Endodermal cell (in vitro differentiated cells): ENCODE measurements at regions not wholly inside any gene's neighbourhood (a gene's known extent, or its start where the extent isn't known, plus 50 kb on each side); places are given as distances from the start of the nearest gene placed in this dataset.
"Not testable (repeated sequence)": the region's sequence is repeated elsewhere in the genome, so short reads cannot be mapped to it uniquely, and the experiment has no call there.

Experiments used
- DNase-seq: peaks from one replicate; pipeline ENCODE4 v3.0.0-alpha.2; 2017
- H3K27ac ChIP-seq: 2 replicates; pipeline ENCODE4 v1.5.1; 2013; ENCODE audit warnings: mild to moderate bottlenecking, low read depth, low read length, moderate library complexity
- H3K27me3 ChIP-seq: 2 replicates; pipeline ENCODE4 v1.6.1; 2013; ENCODE audit warnings: mild to moderate bottlenecking, low read length, moderate library complexity; ENCODE audit not compliant: insufficient read depth, control insufficient read depth, poor library complexity, severe bottlenecking
- H3K36me3 ChIP-seq: 2 replicates; pipeline ENCODE4 v1.7.0; 2013; ENCODE audit warnings: mild to moderate bottlenecking, low read length, moderate library complexity; ENCODE audit not compliant: control insufficient read depth, insufficient read depth
- H3K4me1 ChIP-seq: one replicate; pipeline ENCODE4 v1.7.0; 2013; ENCODE audit warnings: low read length; ENCODE audit not compliant: control insufficient read depth, insufficient read depth
- H3K4me3 ChIP-seq: 2 replicates; pipeline ENCODE4 v1.5.1; 2013; ENCODE audit warnings: mild to moderate bottlenecking, low read length, moderate library complexity
- H3K9ac ChIP-seq: 2 replicates; pipeline ENCODE4 v1.6.1; 2013; ENCODE audit warnings: mild to moderate bottlenecking, low read length, moderate library complexity; ENCODE audit not compliant: poor library complexity, severe bottlenecking; ENCODE audit errors: extremely low read depth
- H3K9me3 ChIP-seq: 2 replicates; pipeline ENCODE4 v1.6.1; 2013; ENCODE audit warnings: mild to moderate bottlenecking, low read length, moderate library complexity; ENCODE audit not compliant: control insufficient read depth
- H3K27ac Mint-ChIP-seq: 2 replicates; pipeline ENCODE4 v1.8.0; 2020; ENCODE audit warnings: mixed read lengths
- H3K27me3 Mint-ChIP-seq: 2 replicates; pipeline ENCODE4 v1.8.0; 2021; ENCODE audit warnings: mild to moderate bottlenecking, mixed read lengths; ENCODE audit not compliant: insufficient read depth
- H3K36me3 Mint-ChIP-seq: 2 replicates; pipeline ENCODE4 v1.8.0; 2020; ENCODE audit warnings: low read depth, mixed read lengths
- H3K4me1 Mint-ChIP-seq: 2 replicates; pipeline ENCODE4 v1.8.0; 2020; ENCODE audit warnings: mixed read lengths
- H3K4me3 Mint-ChIP-seq: 2 replicates; pipeline ENCODE4 v1.8.0; 2020; ENCODE audit warnings: mild to moderate bottlenecking, moderate library complexity, mixed read lengths
- H3K9me3 Mint-ChIP-seq: 2 replicates; pipeline ENCODE4 v1.8.0; 2020; ENCODE audit warnings: mild to moderate bottlenecking, mixed read lengths
- WGBS, 2 experiments: methylation state at CpG; one replicate each; pipeline versions ENCODE4 v1.1.5 to v1.1.7; 2013; ENCODE audit warnings: missing lambda C conversion rate in 2 of 2, mixed read lengths in 1 of 2; ENCODE audit not compliant: insufficient coverage in 1 of 2, insufficient read length in 1 of 2; 5-methylcytosine and 5-hydroxymethylcytosine counted together
- TF ChIP-seq, protein P1 (sequence below): fragments of 200-600 bp; sonication (generic); conservative IDR thresholded peaks from 2 replicates; pipeline ENCODE4 v1.5.0; 2021; ENCODE audit warnings: antibody characterized with exemption, mild to moderate bottlenecking

DNA sequence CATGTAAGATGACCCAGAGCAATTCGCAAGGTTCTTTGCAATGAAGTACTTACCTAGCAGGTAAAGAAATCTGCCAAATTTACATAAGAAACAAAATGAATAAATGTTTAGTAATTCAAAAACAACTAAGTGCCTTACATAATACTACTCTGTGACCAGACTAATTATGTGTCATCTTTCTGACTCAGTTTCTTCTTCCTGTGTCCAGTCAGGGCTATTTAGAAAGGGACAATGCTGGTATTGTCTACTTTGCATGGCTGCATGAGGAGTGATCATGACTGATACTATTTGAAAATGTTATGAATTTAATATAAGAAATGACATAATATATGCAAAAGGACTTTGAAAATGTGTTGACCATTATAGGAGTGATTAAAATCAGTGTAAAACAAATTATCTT, 210.0 kb downstream of the TMEM161B start:
- no peak overlapping the region for H3K9ac ChIP-seq
- H3K9me3 ChIP-seq, result no peaks in the 10 kb centered on the region
- Mint-ChIP-seq H3K4me3 (no peak overlapping the region), H3K36me3 (no peaks in the 10 kb centered on the region), H3K27ac (no peak overlapping the region), H3K4me1 (no peaks in the 10 kb centered on the region), H3K9me3 (peaks cover 5% of the 10 kb centered on the region), H3K27me3 (no peaks in the 10 kb centered on the region)
- no peaks in the 10 kb centered on the region for H3K36me3 ChIP-seq
- no peaks in the 10 kb centered on the region for H3K4me1 ChIP-seq
- 100% methylated on average over 1 of the region's 1 CpG; no CpG with 5 or more reads in 1 of the 2 experiments for WGBS, 2 experiments
- no peak overlapping the region for H3K27ac ChIP-seq
- DNase-seq, result no peak
- no peak overlapping the region for H3K4me3 ChIP-seq
- TF ChIP-seq, protein P1, sequence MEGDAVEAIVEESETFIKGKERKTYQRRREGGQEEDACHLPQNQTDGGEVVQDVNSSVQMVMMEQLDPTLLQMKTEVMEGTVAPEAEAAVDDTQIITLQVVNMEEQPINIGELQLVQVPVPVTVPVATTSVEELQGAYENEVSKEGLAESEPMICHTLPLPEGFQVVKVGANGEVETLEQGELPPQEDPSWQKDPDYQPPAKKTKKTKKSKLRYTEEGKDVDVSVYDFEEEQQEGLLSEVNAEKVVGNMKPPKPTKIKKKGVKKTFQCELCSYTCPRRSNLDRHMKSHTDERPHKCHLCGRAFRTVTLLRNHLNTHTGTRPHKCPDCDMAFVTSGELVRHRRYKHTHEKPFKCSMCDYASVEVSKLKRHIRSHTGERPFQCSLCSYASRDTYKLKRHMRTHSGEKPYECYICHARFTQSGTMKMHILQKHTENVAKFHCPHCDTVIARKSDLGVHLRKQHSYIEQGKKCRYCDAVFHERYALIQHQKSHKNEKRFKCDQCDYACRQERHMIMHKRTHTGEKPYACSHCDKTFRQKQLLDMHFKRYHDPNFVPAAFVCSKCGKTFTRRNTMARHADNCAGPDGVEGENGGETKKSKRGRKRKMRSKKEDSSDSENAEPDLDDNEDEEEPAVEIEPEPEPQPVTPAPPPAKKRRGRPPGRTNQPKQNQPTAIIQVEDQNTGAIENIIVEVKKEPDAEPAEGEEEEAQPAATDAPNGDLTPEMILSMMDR, result no peak
- H3K27me3 ChIP-seq, result no peaks in the 10 kb centered on the region

DNA sequence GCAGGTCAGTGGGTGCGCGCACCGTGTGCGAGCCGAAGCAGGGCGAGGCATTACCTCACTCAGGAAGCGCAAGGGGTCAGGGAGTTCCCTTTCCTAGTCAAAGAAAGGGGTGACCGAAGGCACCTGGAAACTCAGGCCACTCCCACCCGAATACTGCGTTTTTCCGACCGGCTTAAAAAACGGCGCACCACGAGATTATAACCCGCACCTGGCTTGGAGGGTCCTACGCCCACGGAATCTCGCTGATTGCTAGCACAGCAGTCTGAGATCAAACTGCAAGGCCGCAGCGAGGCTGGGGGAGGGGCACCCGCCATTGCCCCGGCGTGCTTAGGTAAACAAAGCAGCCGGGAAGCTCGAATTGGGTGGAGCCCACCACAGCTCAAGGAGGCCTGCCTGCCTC, 216.2 kb downstream of the TMEM161B start:
- not testable (repeated sequence) for H3K27me3 ChIP-seq, H3K4me1 Mint-ChIP-seq, H3K36me3 ChIP-seq, DNase-seq, H3K9me3 ChIP-seq, H3K4me3 ChIP-seq, H3K27me3 Mint-ChIP-seq, H3K36me3 Mint-ChIP-seq, H3K4me1 ChIP-seq, H3K9ac ChIP-seq, H3K27ac ChIP-seq, H3K9me3 Mint-ChIP-seq
- peak overlapping the region; percentile 74 for H3K4me3 Mint-ChIP-seq
- WGBS, 2 experiments, result 74 to 88% methylated on average over 8 to 21 of the region's 26 CpGs
- H3K27ac Mint-ChIP-seq, result peak overlapping the region; percentile 98

DNA sequence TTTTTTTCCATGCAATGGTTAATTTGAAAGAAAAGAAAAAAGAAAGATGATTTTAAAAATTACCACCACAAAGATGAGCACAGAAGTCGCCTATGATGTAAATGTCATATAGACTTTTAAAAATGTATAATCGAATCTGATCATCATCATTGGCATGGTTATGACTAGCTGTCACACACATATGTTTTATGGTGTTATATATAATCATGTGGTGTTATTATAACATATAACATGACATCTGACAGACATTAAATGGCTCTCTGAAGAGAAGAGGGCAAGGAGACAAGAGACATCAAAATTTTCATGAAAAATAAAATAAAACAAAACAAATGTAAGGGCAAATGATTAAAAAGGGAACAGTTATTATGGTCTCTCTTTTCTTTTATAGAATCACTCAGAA, 217.5 kb downstream of the TMEM161B start:
- H3K36me3 Mint-ChIP-seq, result no peaks in the 10 kb centered on the region

More for the DNA sequence above, 217.5 kb downstream of the TMEM161B start:
- H3K36me3 ChIP-seq, result no peaks in the 10 kb centered on the region
- Mint-ChIP-seq H3K4me3 (peak overlapping the region; percentile 74), H3K4me1 (peaks cover 6% of the 10 kb centered on the region), H3K27me3 (no peaks in the 10 kb centered on the region), H3K27ac (no peak overlapping the region), H3K9me3 (peaks cover 5% of the 10 kb centered on the region)
- H3K4me1 ChIP-seq, result no peaks in the 10 kb centered on the region
- no peaks in the 10 kb centered on the region for H3K9me3 ChIP-seq
- H3K27ac ChIP-seq, result no peak overlapping the region
- TF ChIP-seq, protein P1, result no peak
- H3K9ac ChIP-seq, result no peak overlapping the region
- no peak overlapping the region for H3K4me3 ChIP-seq
- no peaks in the 10 kb centered on the region for H3K27me3 ChIP-seq
- WGBS, 2 experiments, result 100% methylated on average over 2 of the region's 2 CpGs; no CpG with 5 or more reads in 1 of the 2 experiments
- no peak for DNase-seq
